ENCODE measurements at regions not wholly inside any gene's neighbourhood (a gene's known extent, or its start where the extent isn't known, plus 50 kb on each side); places are given as distances from the start of the nearest gene placed in this dataset.

DNA sequence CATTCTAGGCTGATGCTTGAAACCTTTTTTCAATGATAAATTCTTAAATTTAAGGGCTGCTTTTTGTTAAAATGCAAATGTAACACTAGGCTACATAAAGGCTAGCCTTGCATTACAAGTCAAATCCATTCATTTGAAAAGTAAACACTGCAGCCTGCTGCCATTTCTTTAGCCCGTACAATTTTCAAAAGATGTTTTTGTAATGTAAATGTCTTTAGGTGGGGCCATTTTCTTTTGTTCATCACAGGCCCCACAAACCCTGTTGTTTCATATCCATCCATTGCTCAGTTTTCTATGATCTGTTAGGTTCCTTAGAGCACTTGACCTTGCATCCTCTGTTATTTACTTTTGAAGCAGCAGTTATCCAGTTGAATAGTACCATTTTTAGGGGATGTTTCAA lies 296.2 kb upstream of the AMOT start:
- H3K27me3 ChIP-seq (ENCODE audit: insufficient read depth, poor library complexity, severe bottlenecking): no peaks in the 10 kb centered on the region
- TF ChIP-seq, protein P1, sequence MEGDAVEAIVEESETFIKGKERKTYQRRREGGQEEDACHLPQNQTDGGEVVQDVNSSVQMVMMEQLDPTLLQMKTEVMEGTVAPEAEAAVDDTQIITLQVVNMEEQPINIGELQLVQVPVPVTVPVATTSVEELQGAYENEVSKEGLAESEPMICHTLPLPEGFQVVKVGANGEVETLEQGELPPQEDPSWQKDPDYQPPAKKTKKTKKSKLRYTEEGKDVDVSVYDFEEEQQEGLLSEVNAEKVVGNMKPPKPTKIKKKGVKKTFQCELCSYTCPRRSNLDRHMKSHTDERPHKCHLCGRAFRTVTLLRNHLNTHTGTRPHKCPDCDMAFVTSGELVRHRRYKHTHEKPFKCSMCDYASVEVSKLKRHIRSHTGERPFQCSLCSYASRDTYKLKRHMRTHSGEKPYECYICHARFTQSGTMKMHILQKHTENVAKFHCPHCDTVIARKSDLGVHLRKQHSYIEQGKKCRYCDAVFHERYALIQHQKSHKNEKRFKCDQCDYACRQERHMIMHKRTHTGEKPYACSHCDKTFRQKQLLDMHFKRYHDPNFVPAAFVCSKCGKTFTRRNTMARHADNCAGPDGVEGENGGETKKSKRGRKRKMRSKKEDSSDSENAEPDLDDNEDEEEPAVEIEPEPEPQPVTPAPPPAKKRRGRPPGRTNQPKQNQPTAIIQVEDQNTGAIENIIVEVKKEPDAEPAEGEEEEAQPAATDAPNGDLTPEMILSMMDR (IDR thresholded peaks at IDR 0.05; ENCODE audit: poor library complexity, severe bottlenecking): no peak
- H3K27ac ChIP-seq (ENCODE audit: poor library complexity, severe bottlenecking): no peak overlapping the region
- no peaks in the 10 kb centered on the region for H3K4me1 ChIP-seq (ENCODE audit: insufficient read depth, poor library complexity, severe bottlenecking)
- no peaks in the 10 kb centered on the region for H3K36me3 ChIP-seq (ENCODE audit: low read depth)
- no peak for ATAC-seq (ENCODE audit: low read depth)
- H3K9me3 ChIP-seq (ENCODE audit: severe bottlenecking): no peaks in the 10 kb centered on the region
- DNase-seq (ENCODE audit: low spot score): no peak
- no peak overlapping the region for H3K4me3 ChIP-seq (ENCODE audit: severe bottlenecking)

DNA sequence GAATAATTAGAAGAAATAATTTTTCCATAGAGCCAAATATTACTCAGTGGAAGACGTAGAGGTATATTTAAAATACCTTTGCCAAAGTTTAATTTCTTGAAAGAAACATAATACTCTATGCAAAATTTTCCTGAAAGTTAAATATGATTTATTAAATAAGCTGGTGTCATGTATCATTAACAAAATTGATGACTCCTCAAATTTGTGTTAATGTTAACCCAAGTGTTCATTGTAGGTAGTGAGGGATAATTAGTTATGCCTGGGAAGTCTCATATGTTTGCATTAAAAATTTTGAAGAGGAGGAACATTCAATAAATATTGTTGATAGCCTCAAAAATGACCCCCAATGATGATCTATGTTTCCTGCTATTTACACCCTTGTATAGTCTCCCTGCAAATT lies 292.7 kb upstream of the AMOT start:
- no peak overlapping the region for H3K4me3 ChIP-seq (ENCODE audit: severe bottlenecking)
- H3K27me3 ChIP-seq (ENCODE audit: insufficient read depth, poor library complexity, severe bottlenecking): no peaks in the 10 kb centered on the region
- no peaks in the 10 kb centered on the region for H3K36me3 ChIP-seq (ENCODE audit: low read depth)
- no peaks in the 10 kb centered on the region for H3K4me1 ChIP-seq (ENCODE audit: insufficient read depth, poor library complexity, severe bottlenecking)
- H3K9me3 ChIP-seq (ENCODE audit: severe bottlenecking): no peaks in the 10 kb centered on the region
- DNase-seq (ENCODE audit: low spot score) (no peak), ATAC-seq (ENCODE audit: low read depth) (no peak)
- TF ChIP-seq, protein P1 (IDR thresholded peaks at IDR 0.05; ENCODE audit: poor library complexity, severe bottlenecking): no peak
- no peak overlapping the region for H3K27ac ChIP-seq (ENCODE audit: poor library complexity, severe bottlenecking)

DNA sequence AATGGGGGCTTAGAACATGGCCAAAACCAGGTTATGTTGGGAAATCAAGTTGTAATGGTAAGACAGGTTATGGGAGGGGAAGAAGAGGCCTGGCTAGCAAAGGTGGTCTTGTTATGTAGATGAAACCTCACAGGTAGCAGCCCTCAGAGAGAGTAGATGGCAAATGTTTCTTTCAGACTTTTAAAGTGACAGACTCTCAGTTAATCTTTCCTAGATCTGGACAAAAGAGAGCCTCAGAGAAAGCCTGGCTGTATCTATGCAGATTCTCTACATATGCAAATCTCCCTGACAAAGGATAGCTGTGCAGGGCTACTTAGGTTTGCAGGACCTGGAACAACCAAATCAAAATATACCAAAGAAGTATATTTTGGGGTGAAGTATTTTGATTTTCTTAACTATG lies 284.1 kb upstream of the AMOT start:
- Histone ChIP-seq H3K36me3 (ENCODE audit: low read depth) (no peaks in the 10 kb centered on the region), H3K9me3 (ENCODE audit: severe bottlenecking) (no peaks in the 10 kb centered on the region), H3K4me1 (ENCODE audit: insufficient read depth, poor library complexity, severe bottlenecking) (no peaks in the 10 kb centered on the region), H3K27me3 (ENCODE audit: insufficient read depth, poor library complexity, severe bottlenecking) (no peaks in the 10 kb centered on the region), H3K4me3 (ENCODE audit: severe bottlenecking) (no peak overlapping the region), H3K27ac (ENCODE audit: poor library complexity, severe bottlenecking) (no peak overlapping the region)
- TF ChIP-seq, protein P1 (IDR thresholded peaks at IDR 0.05; ENCODE audit: poor library complexity, severe bottlenecking): no peak
- DNase-seq (ENCODE audit: low spot score) (no peak), ATAC-seq (ENCODE audit: low read depth) (no peak)

DNA sequence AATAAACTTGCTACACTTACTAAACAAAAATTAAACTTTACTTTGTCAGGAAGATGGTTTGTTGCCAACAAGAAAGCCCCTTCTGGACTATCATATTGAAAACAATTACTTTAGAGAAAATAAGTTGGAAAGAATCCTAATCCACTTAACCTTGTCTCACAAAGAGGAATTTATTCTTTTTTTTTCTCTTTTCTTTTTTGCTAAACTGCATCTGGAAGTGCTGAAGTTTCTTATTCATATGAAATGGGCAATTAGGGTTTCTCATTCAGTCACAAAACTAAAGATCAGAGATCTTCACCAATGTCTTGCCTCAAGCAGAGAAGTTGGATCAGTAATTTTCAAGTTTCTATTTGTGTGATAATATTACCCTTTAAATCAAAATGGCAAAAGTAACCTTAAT lies 234.9 kb upstream of the AMOT start:
- TF ChIP-seq, protein P1 (IDR thresholded peaks at IDR 0.05; ENCODE audit: poor library complexity, severe bottlenecking): no peak
- no peak for DNase-seq (ENCODE audit: low spot score)

DNA sequence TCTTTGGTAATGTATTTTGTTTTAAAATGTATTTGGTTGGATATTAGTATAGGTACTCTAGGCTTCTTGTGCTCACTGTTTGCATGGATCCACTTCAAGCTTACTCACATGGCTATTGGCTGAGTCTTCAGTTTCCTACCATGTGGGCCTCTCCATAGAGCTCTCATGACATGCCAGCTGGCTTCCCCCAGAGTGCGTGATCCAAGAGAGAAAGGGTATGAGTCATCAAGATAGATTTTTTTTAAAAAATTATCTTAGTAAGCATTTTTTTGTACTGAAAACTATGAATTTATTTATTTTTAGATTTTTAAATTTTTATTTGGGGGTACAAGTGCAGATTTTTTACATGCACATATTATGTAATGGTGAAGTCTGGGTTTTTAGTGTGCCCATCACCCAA lies 219.1 kb upstream of the AMOT start:
- DNase-seq (ENCODE audit: low spot score): no peak
- Histone ChIP-seq H3K9me3 (ENCODE audit: severe bottlenecking) (no peaks in the 10 kb centered on the region), H3K4me1 (ENCODE audit: insufficient read depth, poor library complexity, severe bottlenecking) (no peaks in the 10 kb centered on the region), H3K27me3 (ENCODE audit: insufficient read depth, poor library complexity, severe bottlenecking) (no peaks in the 10 kb centered on the region), H3K36me3 (ENCODE audit: low read depth) (no peaks in the 10 kb centered on the region), H3K27ac (ENCODE audit: poor library complexity, severe bottlenecking) (no peak overlapping the region), H3K4me3 (ENCODE audit: severe bottlenecking) (no peak overlapping the region)
- ATAC-seq (ENCODE audit: low read depth): no peak
- TF ChIP-seq, protein P1 (IDR thresholded peaks at IDR 0.05; ENCODE audit: poor library complexity, severe bottlenecking): no peak

More for the DNA sequence above, 234.9 kb upstream of the AMOT start:
- Histone ChIP-seq H3K36me3 (ENCODE audit: low read depth) (no peaks in the 10 kb centered on the region), H3K27me3 (ENCODE audit: insufficient read depth, poor library complexity, severe bottlenecking) (no peaks in the 10 kb centered on the region), H3K9me3 (ENCODE audit: severe bottlenecking) (no peaks in the 10 kb centered on the region), H3K4me1 (ENCODE audit: insufficient read depth, poor library complexity, severe bottlenecking) (no peaks in the 10 kb centered on the region), H3K27ac (ENCODE audit: poor library complexity, severe bottlenecking) (no peak overlapping the region), H3K4me3 (ENCODE audit: severe bottlenecking) (no peak overlapping the region)
- ATAC-seq (ENCODE audit: low read depth): no peak

All from RWPE2 (cell line).